ENCODE measurements at regions not wholly inside any gene's neighbourhood (a gene's known extent, or its start where the extent isn't known, plus 50 kb on each side); places are given as distances from the start of the nearest gene placed in this dataset.

DNA sequence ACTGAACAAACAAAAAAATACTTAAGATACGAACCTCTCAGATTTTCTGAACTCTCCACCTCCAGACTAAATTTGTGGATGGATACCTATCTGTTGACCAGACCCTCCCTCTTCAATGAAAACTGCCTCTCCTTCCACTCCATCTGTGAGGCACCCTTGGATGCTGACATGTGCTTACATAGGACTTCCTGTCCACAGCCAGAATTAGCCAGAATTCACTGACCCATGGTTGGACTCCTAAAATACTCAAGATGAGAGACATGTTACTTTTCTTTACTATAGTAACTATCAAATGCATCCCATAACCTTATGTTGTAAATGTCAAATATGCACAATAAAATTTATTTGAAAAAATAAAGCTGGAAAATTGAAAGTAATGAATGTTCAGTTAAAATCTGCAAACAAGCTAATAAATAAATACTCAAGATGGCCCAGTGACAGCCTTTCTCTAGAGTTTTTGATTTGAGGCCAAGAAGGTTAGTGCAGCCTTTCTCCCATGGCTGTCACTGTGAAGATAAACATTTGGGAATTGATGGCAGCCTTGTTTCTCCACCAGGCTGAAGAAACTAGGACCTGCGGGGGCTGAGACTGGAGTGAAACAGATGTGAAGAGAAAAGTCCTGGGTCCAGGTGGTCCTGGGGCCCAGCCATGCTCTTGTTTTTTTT, 287.0 kb downstream of the ZEB1 start (continued):
- TF ChIP-seq, protein P1, sequence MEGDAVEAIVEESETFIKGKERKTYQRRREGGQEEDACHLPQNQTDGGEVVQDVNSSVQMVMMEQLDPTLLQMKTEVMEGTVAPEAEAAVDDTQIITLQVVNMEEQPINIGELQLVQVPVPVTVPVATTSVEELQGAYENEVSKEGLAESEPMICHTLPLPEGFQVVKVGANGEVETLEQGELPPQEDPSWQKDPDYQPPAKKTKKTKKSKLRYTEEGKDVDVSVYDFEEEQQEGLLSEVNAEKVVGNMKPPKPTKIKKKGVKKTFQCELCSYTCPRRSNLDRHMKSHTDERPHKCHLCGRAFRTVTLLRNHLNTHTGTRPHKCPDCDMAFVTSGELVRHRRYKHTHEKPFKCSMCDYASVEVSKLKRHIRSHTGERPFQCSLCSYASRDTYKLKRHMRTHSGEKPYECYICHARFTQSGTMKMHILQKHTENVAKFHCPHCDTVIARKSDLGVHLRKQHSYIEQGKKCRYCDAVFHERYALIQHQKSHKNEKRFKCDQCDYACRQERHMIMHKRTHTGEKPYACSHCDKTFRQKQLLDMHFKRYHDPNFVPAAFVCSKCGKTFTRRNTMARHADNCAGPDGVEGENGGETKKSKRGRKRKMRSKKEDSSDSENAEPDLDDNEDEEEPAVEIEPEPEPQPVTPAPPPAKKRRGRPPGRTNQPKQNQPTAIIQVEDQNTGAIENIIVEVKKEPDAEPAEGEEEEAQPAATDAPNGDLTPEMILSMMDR (IDR thresholded peaks at IDR 0.05) = no peak
- TF ChIP-seq CHD4 (IDR thresholded peaks at IDR 0.05; ENCODE audit: borderline replicate concordance) (no peak), NPAS2 (CRISPR knock-in tag; IDR thresholded peaks at IDR 0.05; ENCODE audit: borderline replicate concordance) (no peak), EHF (CRISPR knock-in tag; IDR thresholded peaks at IDR 0.05) (no peak), HOXB5 (CRISPR knock-in tag; IDR thresholded peaks at IDR 0.05) (no peak), RAD21 (conservative IDR thresholded peaks at IDR 0.05 in 1 of 2, IDR thresholded peaks at IDR 0.05 in 1 of 2) (no peak), EP300 (IDR thresholded peaks at IDR 0.05) (no peak)

DNA sequence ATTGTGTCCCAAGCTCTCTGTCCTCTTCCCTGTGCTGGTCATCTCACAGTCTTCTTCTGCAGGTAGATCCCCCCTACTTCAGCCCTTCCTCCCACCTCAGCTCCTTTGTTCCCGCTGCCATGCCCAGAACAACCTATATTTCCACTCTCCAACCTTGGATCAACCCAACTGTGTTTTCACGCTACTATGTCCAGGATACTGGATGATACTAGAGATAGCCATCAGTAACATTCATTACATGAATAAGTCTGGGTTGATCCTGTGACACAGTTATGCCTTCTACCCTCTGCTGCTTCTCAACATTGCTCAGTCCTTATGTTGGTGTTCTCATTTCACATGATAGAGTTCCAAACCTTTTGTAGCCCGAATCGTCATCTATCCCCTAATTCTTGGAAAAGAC, 286.4 kb downstream of the ZEB1 start:
- FAIRE-seq (no peak), DNase-seq (ENCODE audit: low read depth in 1 of 2, low spot score in 1 of 2) (no peak), ATAC-seq (no peak)
- TF ChIP-seq POLR2A (IDR thresholded peaks at IDR 0.05; ENCODE audit: low read length) = no peak
- TF ChIP-seq, protein P2, sequence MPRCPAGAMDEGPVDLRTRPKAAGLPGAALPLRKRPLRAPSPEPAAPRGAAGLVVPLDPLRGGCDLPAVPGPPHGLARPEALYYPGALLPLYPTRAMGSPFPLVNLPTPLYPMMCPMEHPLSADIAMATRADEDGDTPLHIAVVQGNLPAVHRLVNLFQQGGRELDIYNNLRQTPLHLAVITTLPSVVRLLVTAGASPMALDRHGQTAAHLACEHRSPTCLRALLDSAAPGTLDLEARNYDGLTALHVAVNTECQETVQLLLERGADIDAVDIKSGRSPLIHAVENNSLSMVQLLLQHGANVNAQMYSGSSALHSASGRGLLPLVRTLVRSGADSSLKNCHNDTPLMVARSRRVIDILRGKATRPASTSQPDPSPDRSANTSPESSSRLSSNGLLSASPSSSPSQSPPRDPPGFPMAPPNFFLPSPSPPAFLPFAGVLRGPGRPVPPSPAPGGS (IDR thresholded peaks at IDR 0.05) = no peak
- no peak for TF ChIP-seq FOSB (CRISPR knock-in tag; IDR thresholded peaks at IDR 0.05)
- TF ChIP-seq, protein P3, sequence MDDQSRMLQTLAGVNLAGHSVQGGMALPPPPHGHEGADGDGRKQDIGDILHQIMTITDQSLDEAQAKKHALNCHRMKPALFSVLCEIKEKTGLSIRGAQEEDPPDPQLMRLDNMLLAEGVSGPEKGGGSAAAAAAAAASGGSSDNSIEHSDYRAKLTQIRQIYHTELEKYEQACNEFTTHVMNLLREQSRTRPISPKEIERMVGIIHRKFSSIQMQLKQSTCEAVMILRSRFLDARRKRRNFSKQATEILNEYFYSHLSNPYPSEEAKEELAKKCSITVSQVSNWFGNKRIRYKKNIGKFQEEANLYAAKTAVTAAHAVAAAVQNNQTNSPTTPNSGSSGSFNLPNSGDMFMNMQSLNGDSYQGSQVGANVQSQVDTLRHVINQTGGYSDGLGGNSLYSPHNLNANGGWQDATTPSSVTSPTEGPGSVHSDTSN (IDR thresholded peaks at IDR 0.05) = no peak
- no peak for TF ChIP-seq RAD21 (conservative IDR thresholded peaks at IDR 0.05 in 1 of 2, IDR thresholded peaks at IDR 0.05 in 1 of 2)
- ChIA-PET CTCF (interaction anchor here (0.7 to 1.2 kb wide), 2 partner anchors 12 to 22 kb away, joined by 3 read pairs; no protein-coding TSS in a partner anchor), POLR2A (no interaction called here)
- Histone ChIP-seq H3K9me3 (no peaks in the 10 kb centered on the region), H3K4me2 (no peak overlapping the region), H3K27ac (no peak overlapping the region), H3K4me1 (0 out of 3 replicates have a peak, but pooled peaks cover 3% of the 10 kb centered on the region), H3K4me3 (no peak overlapping the region)
- 83% methylated on average over 4 of the region's 4 CpGs for WGBS (ENCODE audit: missing lambda C conversion rate)

DNA sequence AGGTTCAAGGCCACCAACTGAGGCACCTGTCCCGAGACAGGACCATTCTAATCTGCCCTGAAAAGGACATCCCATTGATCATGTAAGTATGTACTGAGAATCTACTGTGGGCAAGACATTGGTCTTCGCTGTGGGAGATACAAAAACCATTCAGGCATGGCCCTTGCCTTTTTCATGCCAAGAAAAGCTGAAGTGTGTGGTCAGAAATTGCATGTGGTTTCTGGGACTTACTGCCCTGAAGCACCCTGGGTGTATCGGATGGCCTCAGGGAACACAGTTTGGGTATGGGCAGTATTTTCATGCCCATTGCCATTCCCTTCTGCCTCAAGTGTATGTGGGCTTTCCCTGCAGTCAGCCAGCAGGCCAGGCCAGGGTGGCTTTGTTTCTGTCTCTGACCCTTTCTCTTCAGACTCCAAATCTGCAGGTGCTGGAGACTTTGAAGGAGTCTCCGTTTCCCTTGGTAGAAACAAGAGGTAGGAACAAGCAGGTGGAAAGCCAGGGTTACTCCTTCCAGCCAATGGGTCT, 285.7 kb downstream of the ZEB1 start:
- no peak for ATAC-seq
- ChIA-PET CTCF (interaction anchor here (1.2 to 1.9 kb wide), 2 partner anchors 12 to 17 kb away, joined by 3 to 6 read pairs; no protein-coding TSS in a partner anchor), POLR2A (no interaction called here)

More for the DNA sequence above, 285.7 kb downstream of the ZEB1 start:
- TF ChIP-seq TFCP2L1 (CRISPR knock-in tag; IDR thresholded peaks at IDR 0.05) (no peak), CHD2 (IDR thresholded peaks at IDR 0.05; ENCODE audit: low read length, partially characterized antibody) (no peak), RNF2 (IDR thresholded peaks at IDR 0.05; ENCODE audit: borderline replicate concordance, low read depth) (no peak), FOSL2 (IDR thresholded peaks at IDR 0.05) (no peak), FOSL2 (CRISPR knock-in tag; IDR thresholded peaks at IDR 0.05) (no peak), HEYL (CRISPR knock-in tag; IDR thresholded peaks at IDR 0.05) (no peak), EP300 (IDR thresholded peaks at IDR 0.05) (no peak), RCOR1 (IDR thresholded peaks at IDR 0.05; ENCODE audit: low read depth, low read length) (no peak), FOXS1 (CRISPR knock-in tag; IDR thresholded peaks at IDR 0.05) (no peak), SREBF2 (IDR thresholded peaks at IDR 0.05) (no peak)
- TF ChIP-seq, protein P4, sequence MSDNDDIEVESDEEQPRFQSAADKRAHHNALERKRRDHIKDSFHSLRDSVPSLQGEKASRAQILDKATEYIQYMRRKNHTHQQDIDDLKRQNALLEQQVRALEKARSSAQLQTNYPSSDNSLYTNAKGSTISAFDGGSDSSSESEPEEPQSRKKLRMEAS (IDR thresholded peaks at IDR 0.05) = no peak
- TF ChIP-seq, protein P5, sequence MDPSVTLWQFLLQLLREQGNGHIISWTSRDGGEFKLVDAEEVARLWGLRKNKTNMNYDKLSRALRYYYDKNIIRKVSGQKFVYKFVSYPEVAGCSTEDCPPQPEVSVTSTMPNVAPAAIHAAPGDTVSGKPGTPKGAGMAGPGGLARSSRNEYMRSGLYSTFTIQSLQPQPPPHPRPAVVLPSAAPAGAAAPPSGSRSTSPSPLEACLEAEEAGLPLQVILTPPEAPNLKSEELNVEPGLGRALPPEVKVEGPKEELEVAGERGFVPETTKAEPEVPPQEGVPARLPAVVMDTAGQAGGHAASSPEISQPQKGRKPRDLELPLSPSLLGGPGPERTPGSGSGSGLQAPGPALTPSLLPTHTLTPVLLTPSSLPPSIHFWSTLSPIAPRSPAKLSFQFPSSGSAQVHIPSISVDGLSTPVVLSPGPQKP (IDR thresholded peaks at IDR 0.05; ENCODE audit: low read depth, low read length) = no peak
- 95% methylated on average over 4 of the region's 4 CpGs for WGBS (ENCODE audit: missing lambda C conversion rate)
- no peaks in the 10 kb centered on the region for H3K9me3 ChIP-seq
- no peak overlapping the region for H3K4me3 ChIP-seq
- no peak overlapping the region for H3K4me2 ChIP-seq
- DNase-seq (ENCODE audit: low read depth in 1 of 2, low spot score in 1 of 2) (no peak), FAIRE-seq (no peak)
- H3K27ac ChIP-seq = no peak overlapping the region
- H3K4me1 ChIP-seq = 0 out of 3 replicates have a peak, but pooled peaks cover 3% of the 10 kb centered on the region
